ENCODE measurements at regions not wholly inside any gene's neighbourhood (a gene's known extent, or its start where the extent isn't known, plus 50 kb on each side); places are given as distances from the start of the nearest gene placed in this dataset.
"Not testable (repeated sequence)": the region's sequence is repeated elsewhere in the genome, so short reads cannot be mapped to it uniquely, and the experiment has no call there.

DNA sequence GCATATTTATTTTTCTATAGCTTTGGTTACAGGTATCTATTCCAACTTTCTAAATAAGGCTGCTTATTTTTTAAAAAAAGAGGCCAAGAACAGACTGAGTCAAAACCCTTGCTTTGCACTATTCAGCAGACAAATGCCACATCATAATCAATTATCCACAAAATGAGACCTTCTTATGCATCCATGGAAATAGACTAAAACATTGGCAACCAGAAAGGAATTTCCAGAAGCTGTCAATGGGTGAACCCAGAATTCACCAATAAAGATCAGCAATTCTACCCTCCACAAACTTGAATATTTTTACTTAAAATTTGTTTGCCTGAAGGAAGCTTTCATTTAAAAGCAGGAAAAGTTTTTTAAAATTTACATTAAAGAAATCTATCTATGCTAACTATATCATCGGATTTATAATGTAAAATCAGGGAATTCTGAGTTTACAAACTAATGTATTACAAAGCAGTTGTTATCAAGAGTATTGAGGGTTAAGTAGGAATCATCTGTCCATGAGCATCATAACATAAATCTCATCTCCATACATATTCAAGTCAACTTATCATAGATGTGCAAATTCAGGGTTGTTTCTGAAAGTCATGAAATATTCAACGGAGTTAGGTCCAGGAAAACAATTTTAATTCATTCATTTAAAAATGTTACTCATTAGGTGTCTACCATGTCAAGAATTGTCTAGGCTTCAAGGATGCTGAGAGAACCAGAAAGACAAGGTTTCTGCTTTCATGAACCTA lies 548.0 kb downstream of the SATB2 start:
- DNase-seq, result no peak

DNA sequence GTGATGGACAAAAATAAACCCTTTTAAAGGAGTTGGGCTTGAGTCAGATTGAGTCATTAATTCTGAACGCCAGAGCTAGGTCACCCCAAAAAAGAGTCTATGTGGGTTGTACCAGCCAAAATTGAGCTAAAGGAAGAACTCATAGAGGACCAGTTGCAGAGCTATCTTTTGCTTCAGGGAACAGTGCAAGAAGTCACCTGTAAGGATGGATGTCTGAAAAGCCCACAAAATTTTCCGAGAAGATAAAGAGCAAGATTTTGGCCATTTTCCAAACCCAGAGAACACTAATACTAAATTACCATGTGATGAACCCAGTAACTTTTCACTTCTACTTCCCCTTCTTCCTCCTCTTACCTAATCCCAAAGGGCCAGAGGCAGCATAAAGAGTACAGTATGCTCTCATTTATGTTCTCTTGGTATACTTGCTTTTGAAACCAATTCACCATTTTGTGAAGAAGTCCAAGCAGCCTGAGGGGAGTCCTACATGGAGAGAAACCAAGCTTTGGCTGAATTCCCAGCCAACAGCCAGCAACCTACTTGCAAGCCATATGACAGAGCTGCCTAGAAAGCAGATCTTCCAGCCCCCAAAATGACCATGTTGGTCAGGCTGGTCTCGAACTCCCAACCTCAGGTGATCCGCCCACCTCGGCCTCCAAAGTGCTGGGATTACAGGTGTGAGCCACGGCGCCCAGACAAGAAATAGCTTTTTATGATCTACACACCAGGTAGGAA lies 551.7 kb downstream of the SATB2 start:
- DNase-seq, result no peak

DNA sequence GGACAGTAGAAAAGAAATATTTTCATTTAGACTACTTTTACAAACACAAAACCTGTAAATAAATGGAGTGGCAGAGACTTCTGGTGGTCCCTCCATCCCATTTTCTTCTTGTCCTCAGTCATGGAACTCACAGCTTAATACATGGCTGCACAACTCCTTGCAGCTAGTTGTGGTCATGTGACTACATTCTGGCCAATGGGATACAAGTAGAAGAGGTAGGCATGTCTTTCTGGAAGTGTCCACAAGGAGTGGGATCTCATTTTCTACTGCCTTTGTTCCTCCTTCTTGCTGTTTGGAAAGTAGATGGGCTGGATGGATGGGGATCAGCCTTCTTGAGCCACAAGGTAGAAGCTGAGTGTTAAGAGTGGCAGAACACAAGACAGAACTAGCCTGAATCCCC lies 555.8 kb downstream of the SATB2 start:
- DNase-seq, result no peak

DNA sequence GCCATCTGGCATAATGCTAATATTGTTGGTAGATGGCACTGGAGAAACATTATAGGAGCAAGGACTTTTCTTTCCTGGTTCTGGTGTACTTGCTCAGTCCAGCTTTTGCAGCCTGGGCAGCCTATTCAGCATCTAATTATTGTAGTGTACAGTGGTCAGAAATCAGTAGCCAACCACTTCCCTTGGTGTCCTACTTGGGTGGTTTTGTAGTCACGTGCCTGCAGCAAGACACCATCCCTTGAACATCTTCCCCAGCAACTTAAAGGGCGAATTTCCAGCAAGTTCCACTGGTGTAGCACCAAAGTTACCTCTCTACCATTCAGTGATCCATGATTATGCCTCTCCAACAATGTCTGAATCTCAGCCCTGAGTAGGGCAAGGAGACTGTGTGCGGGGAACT lies 557.6 kb downstream of the SATB2 start:
- no peak for DNase-seq

DNA sequence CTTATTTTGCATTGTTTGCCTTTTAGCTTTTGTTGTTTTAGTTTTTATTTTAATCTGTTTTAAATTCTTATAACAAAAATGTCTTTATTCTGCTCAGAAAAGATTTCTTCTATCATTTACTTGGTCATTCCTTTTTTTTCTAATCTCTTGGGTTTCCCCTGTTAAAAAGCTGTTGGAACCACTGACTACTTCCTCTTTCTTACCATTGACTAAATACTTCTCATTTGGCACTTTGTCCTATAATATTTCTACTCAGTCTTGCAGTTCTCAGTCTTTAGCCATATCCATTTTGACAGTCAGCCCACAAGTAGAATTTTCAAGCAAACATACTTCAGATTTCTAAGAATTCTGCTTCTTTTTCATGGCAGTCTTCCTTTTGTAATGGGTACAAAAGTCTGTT lies 567.2 kb downstream of the SATB2 start:
- DNase-seq, result no peak

DNA sequence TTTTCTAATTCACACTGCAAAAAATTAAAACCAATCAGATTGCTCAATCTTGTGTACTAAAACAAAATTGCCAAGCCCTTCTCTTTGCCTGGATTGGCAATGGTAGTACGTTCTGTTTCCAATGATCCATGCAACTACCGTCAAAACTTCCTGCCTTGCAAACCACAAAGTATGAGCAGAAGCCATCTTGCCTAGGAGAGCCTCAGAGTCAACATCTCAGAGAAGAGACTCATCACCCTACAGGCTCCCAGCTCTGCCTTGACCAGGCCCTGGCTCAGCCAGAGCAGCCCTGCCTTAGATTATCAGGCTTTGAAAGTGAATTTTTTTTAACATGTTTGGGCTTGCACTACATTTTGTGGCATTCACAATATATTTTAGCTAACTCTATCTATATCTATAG lies 574.1 kb downstream of the SATB2 start:
- DNase-seq, result no peak

DNA sequence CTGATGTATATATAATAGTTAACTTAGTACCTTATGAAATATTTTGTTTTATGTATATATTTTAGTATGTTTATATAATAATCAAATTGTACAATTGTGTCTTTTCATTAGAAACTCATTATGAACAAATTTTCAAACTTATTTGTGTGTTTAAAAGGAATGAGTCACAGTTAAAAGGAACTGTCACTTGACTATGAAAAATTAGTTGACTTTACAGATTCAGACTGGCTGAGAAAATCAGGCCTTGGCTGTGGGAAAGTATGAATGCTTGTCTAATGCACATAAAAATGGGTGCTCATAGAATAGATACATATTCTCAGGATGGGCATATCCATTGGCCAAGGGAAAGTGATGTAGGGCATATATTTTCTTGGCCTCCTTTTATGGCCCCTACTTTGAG lies 576.8 kb downstream of the SATB2 start:
- no peak for DNase-seq

DNA sequence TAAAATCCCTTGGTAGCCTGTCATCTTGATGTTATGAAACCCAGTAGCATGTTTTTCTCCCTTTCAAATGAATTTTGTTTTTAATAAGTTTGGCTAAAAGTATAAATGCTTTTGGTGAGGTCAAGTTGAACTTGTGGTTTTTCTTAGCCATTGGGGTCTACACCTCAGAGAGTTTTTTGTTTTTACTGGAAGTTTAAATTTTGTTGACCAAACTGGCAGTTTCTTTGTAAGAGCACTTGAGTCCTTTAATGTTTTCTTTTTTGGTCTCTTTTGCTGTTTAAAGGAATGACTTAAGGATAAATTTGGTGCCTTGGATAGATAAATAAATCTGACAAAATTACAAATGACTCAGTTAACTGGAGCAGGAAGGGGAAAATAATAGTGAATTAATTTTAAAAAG lies 577.3 kb downstream of the SATB2 start:
- DNase-seq, result no peak

DNA sequence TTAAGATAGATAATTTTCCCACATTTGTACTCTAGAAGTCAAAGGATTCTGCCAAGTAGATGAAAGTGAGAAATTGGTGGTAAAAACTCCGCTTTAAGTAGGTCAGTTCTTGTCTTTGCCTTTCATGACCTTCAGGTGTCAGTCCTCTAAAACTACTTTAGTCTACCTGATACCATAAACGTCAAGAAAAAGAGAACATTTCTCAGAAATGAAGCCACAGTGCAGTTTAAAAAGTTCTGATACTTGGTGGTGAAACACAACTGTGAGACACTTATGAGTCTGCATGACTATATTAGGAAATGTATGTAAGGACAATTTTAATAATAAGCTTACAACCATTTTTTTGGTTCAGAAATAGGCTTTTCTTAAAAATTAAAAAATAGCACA lies 583.3 kb downstream of the SATB2 start:
- DNase-seq, result no peak

DNA sequence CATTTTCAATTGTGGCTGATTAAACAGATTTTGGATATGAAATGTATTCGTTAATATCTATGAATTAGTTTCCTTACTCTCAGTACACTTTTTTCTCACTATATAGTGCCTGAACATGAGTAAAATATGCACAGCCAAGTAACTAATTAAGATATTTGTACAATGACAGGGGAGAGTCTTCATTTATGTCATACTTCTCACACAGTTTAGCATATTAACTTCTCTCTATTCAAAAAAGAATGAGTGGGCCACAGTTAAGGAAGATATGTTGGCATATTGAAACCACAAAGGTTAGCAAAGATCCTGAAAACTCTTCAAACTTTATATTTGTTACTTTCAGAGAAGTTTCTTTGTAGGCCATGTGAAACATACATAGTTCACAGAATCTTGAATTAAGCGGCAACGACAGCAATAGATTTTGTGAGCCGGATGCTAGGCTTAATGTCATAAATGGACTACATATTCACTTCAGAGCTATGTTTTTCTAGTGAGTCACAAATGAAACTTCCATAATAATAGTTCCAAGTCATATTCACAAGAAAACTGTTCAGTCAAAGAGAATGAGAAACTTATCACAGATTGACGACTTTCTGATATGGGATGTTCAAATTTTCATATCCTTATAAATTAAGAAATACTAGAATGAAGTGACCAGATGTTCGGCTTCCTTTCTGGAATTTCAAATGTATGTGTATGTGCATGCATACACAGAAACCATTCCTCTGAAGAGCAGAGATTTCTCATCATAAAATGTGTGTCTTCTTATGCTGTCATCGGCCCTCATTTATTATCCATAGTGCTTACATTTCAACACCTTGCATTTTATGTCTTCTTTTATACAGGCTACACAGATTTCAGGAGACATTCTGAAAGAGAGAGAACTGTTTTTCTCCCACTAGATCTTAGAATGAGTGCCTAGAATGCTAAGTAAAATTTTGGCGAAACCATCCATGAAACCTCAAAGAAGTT lies 584.0 kb downstream of the SATB2 start:
- no peak for DNase-seq

DNA sequence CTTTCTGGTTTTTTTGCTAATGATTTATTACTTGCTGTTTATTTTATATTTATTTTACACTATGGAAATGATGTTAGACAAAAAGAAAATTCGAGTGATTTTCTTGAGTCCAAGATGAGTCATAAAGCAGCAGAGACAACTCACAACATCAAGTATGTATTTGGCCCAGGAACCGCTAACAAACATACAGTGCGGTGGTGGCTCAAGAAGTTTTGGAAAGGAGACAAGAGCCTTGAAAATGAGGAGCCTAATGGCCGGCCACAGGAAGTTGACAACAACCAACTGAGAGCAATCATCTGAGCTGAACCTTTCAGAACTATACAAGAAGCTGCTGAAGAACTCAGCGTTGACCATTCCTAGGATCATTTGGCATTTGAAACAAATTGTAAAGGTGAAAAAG lies 594.1 kb downstream of the SATB2 start:
- DNase-seq, result no peak

DNA sequence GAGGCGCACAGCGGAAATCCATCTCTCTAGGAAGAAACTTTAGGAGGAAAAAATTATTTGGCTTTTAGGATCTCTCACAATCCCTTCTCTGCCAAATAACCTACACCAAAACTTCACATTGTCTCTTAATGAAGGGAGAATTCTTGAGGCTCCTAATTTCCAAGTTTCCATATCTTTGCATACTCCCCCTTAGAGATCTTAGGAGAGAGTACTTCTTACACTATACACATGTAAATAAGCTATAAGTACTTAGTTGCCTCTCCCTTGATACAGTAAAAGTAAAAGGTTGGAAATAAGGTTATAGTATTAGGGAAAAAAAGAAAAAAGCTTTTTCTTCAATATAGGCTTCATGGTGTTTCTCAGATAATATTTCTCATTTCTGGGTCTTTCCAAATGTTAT lies 596.7 kb downstream of the SATB2 start:
- DNase-seq, result no peak

DNA sequence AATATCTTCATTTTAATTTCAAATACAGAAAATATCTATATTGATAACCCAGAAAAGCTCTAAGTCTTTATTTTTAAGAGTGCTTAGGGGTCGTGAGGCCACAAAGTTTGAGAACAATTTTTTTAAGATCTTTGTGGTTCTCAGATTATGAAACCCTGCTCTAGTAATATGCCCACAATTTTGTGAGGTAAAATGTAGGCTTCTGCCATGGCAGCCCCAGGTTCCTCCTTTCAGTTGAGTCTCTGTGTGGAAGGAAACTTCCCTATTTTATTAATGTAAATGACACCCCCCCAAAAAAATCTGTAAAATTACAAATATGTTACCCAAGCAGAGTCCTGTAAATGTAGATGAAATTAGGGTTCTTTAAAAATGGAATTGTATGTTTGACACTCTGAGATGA lies 600.5 kb downstream of the SATB2 start:
- DNase-seq, result no peak

DNA sequence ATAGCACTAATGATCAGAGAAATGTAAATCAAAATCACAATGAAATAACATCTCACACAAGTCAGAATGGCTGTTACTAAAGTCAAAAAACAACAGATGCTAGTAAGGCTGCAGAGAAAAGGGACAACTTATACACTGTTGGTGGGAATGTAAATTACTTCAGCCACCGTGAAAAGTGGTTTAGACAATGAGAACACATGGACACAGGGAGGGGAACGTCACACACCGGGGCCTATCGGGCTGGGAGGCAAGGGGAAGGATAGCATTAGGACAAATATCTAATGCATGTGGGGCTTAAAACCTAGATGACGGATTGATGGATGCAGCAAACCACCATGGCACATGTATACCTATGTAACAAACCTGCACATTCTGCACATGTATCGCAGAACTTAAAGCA lies 602.0 kb downstream of the SATB2 start:
- DNase-seq, result not testable (repeated sequence)

DNA sequence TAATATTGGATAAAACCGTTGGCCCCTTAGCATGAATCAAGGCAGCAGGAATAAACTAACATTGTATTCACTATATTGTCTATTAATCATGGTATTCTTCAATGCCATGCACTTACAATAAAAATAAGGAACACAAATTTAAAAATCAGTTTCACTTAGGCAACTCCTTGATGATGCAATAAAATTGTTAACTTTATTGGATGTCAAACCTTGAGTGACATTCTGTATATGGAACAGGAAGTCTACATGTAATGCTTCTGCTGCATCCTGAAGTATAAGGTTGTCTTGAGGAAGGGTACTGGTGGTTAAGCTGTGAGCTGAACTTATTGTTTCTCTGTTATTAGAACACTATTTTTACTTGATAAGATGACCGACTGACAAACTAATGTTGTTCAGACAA lies 605.5 kb downstream of the SATB2 start:
- no peak for DNase-seq

DNA sequence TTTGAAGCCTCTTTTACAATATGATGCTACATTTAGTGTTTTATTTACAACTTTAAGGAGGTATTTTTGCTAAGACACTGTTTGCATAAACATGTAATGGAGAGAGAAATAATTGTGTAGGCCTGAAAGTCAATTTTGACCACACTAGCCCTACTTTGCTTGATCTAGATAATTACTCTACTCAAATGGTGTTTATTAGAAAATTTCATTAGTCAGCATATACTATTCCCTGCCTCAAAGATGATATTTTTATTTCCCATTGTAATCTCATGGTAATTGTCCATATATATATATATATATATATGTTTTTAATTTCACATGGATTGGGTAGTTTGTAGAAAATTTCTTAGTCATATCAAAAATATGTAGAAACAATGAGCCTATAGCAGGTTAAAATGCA lies 632.2 kb downstream of the SATB2 start:
- DNase-seq, result no peak

DNA sequence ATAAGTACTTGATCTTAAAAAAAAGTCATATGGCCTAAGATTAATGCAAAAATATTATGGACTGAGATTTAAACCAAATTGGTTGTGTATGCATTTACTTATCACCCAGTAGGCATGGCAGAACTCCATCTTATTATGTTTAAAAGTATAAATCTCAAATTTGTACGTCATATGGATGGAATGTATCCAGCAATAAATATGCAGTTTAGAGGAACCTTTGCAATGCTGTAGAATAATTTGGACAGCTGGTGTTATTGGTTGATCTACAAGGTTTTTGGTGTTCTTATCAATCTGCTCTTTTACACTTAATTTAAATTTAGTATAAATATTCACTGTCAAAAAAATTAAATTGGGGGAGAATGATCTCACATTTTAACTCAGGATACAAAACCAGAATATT lies 640.2 kb downstream of the SATB2 start:
- no peak for DNase-seq

DNA sequence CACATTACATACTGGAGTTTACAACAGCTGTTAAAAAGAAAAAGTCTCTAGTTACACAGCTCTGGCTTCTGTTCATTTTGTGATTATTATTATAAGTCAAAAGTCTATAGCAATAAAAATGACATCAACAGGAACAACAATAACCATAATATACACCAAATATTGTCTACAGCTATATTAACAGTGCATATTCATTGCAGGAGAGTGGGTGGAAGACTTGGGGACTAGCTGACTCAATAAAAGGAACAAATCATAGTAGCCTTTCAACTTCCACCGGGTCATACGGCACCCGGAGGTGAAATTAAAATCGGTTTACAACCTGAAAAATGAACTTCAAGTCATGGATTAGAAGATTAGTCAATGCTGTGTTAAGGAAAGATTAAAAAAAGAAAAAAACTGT lies 642.1 kb downstream of the SATB2 start:
- DNase-seq, result no peak

DNA sequence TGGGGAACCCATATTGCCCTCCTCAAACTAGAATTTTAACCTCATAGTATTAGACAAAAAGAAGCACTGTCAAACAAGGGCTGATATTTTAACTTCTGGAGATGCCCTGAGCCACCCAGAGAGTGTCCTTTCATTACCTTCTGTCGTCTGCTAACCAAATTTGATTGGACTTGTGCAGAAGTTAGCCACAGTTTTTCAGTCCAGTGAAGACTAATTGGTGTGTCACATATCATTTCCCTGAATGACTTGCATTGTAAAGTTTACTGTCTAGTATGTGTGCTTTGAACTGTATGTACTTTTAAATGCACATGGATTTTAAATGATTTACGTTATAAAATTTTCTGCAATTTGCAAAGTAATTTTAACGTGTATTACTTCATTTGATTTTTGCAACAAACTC lies 646.5 kb downstream of the SATB2 start:
- no peak for DNase-seq

DNA sequence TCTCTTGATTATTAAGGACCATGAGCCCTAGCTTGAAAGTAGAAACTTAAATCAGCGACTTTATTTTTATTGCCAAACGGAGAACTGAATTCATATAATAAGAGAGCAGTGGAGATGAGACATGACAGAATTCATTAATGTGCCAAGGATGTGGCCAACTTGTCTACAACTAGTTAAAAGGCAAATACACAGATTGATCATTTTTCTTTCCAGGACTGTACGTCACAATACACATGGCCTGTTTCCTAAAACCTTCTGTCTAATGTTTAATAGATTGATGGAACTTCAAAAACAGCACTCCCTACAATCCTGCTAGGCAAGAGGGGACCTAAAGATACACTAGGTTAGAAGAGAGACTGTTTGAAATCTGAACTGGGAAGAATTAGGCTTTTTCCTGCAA lies 647.8 kb downstream of the SATB2 start:
- no peak for DNase-seq

DNA sequence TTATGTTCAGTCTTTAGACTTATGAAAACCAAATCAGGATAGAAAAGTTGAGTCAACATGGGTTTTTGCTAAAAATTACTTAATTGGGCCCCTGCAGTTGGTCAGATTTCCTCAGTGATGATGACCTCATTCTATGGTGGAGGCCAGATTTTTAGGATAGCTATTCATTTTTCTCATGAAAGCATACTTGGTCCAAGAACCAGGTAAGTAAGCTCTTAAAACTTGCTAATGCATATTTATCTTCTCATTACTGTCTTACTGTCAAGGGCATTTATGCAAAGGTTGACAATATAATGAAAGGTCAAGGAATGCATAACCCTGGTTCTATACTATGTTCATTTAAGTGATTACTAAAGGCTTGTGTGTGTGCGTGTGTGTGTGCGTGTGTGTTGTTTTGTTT lies 650.6 kb downstream of the SATB2 start:
- DNase-seq, result no peak

DNA sequence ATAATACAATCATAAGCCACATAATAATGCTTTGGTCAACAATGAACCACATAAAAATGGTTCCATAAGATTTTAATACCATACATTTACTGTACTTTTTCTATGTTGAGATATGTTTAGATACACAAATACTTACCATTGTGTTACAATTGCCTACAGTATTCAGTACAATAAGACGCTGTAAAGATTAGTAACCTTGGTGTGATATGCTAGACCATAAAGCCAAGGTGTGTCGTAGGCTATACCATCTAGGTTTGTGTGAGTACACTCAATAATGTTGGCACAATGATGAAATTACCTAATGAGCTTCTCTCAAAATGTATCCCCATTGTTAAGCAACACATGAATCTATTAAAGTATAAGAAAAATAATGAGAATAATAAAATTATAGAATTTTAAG lies 662.3 kb downstream of the SATB2 start:
- DNase-seq, result no peak

DNA sequence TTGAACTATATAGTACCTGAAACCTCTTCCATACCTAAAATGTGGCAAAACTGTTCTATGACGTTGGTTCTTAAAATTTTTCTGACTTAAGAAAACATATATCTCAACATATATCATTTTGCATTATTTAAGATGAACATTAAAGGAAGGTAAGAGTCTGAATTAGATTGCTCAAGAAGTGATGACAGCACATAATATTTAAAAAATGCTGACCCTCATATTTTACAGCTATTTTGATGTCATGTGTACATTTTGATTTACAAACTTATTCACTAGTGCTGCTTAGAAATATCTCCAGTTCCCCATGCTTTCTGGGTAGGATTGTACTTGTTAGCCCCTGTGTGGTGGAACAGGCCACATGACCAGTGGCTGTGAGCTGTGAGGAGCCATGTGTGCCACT lies 666.1 kb downstream of the SATB2 start:
- DNase-seq, result no peak

Measured in occipital lobe (tissue), 1 donor.